ENCODE measurements at regions not wholly inside any gene's neighbourhood (a gene's known extent, or its start where the extent isn't known, plus 50 kb on each side); places are given as distances from the start of the nearest gene placed in this dataset.

DNA sequence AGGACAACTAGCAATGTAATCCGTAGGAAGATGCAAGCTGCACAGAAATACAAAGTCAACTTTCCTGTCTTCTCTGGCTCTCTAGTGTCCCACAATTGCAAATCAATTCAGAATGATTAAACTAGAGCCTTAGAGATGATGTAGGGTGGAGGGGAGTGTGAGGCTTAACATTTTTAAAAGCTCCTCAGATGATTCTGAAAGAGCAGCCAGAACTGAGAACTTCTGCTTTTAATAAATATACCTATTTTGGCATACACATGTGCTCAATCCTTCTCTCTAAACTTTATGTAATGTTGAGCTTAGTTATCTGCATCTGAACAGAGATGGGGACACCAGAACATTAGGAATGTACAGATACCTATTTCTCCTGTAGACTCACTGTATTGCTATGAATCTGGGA lies 139.9 kb upstream of the APC start:
- TF ChIP-seq, protein P1, sequence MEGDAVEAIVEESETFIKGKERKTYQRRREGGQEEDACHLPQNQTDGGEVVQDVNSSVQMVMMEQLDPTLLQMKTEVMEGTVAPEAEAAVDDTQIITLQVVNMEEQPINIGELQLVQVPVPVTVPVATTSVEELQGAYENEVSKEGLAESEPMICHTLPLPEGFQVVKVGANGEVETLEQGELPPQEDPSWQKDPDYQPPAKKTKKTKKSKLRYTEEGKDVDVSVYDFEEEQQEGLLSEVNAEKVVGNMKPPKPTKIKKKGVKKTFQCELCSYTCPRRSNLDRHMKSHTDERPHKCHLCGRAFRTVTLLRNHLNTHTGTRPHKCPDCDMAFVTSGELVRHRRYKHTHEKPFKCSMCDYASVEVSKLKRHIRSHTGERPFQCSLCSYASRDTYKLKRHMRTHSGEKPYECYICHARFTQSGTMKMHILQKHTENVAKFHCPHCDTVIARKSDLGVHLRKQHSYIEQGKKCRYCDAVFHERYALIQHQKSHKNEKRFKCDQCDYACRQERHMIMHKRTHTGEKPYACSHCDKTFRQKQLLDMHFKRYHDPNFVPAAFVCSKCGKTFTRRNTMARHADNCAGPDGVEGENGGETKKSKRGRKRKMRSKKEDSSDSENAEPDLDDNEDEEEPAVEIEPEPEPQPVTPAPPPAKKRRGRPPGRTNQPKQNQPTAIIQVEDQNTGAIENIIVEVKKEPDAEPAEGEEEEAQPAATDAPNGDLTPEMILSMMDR (IDR thresholded peaks at IDR 0.05) = no peak
- TF ChIP-seq ZFX (IDR thresholded peaks at IDR 0.05; ENCODE audit: borderline replicate concordance) = no peak
